ENCODE measurements at regions not wholly inside any gene's neighbourhood (a gene's known extent, or its start where the extent isn't known, plus 50 kb on each side); places are given as distances from the start of the nearest gene placed in this dataset.

- no peak for DNase-seq
These were observed 937.9 kb upstream of the LRRTM1 start for GRCh38 chr2:81242501-81242900.

- no peak for DNase-seq
These were observed 933.9 kb upstream of the LRRTM1 start for GRCh38 chr2:81238462-81238861.

GRCh38 chr2:81235601-81236000 is 931.0 kb upstream of the LRRTM1 start:
- no peak for DNase-seq

- DNase-seq: no peak
These were observed 930.2 kb upstream of the LRRTM1 start for GRCh38 chr2:81234711-81235110.

GRCh38 chr2:81225756-81226155 is 921.2 kb upstream of the LRRTM1 start:
- DNase-seq: no peak

- DNase-seq: no peak
These were observed 909.0 kb upstream of the LRRTM1 start for GRCh38 chr2:81213598-81213997.

GRCh38 chr2:81206216-81206615 is 901.7 kb upstream of the LRRTM1 start:
- DNase-seq: no peak

GRCh38 chr2:81196933-81197628 is 892.5 kb upstream of the LRRTM1 start:
- no peak for DNase-seq

- no peak for DNase-seq
These were observed 891.9 kb upstream of the LRRTM1 start for GRCh38 chr2:81196383-81196851.

- DNase-seq: no peak
These were observed 891.3 kb upstream of the LRRTM1 start for GRCh38 chr2:81195774-81196382.

GRCh38 chr2:81195017-81195773 is 890.6 kb upstream of the LRRTM1 start:
- no peak for DNase-seq

- DNase-seq: no peak
These were observed 890.0 kb upstream of the LRRTM1 start for GRCh38 chr2:81194581-81194980.

GRCh38 chr2:81194176-81194575 is 889.6 kb upstream of the LRRTM1 start:
- DNase-seq: no peak

GRCh38 chr2:81181845-81182244 is 877.3 kb upstream of the LRRTM1 start:
- no peak for DNase-seq

GRCh38 chr2:81171447-81171846 is 866.9 kb upstream of the LRRTM1 start:
- no peak for DNase-seq

- DNase-seq: no peak
These were observed 859.0 kb upstream of the LRRTM1 start for GRCh38 chr2:81163583-81163982.

GRCh38 chr2:81158505-81158904 is 854.0 kb upstream of the LRRTM1 start:
- DNase-seq: no peak

- no peak for DNase-seq
These were observed 843.8 kb upstream of the LRRTM1 start for GRCh38 chr2:81148323-81148722.

- DNase-seq: no peak
These were observed 831.7 kb upstream of the LRRTM1 start for GRCh38 chr2:81136296-81136695.

- no peak for DNase-seq
These were observed 792.8 kb upstream of the LRRTM1 start for GRCh38 chr2:81097361-81097760.

- DNase-seq: no peak
These were observed 788.5 kb upstream of the LRRTM1 start for GRCh38 chr2:81093031-81093430.

- DNase-seq: no peak
These were observed 783.1 kb upstream of the LRRTM1 start for GRCh38 chr2:81087646-81088045.

GRCh38 chr2:81084101-81084500 is 779.5 kb upstream of the LRRTM1 start:
- no peak for DNase-seq

GRCh38 chr2:81078631-81079030 is 774.1 kb upstream of the LRRTM1 start:
- no peak for DNase-seq
